ENCODE measurements at regions not wholly inside any gene's neighbourhood (a gene's known extent, or its start where the extent isn't known, plus 50 kb on each side); places are given as distances from the start of the nearest gene placed in this dataset.

DNA sequence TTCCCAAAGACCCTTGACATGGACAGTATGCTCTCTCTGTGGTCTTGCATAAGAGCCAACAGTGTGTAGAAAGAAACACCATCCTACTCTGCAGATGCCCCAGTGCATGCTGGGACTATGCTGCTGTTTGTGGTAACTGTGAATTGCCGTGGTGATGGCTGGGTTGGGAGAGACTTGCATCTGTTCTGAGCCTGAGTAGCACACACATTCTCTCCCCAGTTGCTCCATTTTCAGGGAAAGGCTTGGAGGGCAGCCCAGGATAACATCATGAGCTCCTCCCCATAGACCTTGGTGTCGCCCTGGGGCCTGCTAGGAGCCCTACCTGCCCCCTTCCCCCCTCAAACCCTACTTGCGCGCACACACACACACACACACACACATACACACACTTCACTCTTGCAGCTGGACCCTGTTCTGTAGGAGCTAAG, 120.9 kb upstream of the IPO9 start:
- DNase-seq (ENCODE audit: low read depth in 2 of 2): no peak

DNA sequence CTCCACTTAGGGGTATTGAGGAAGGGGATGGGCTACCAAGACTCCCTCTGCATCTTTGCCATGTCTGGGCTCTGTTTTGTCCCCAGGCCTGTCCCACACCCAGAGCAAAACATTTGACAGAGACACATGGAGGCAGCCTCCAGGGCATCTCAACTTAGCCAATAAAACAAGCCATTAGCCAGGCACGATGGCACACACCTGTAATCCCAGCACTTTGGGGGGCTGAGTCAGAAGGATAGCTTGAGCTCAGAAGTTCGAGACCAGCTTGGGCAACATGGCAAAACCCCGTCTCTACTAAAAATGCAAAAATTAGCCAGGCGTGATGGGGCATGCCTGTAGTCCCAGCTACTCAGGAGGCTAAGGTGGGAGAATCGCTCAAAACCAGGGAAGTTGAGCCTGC, 120.3 kb upstream of the IPO9 start:
- DNase-seq (ENCODE audit: low read depth in 2 of 2): no peak

- DNase-seq (ENCODE audit: low read depth in 2 of 2): peak; percentile 45 to 57
Measured at GRCh38 chr1:201709564-201710295, 119.2 kb upstream of the IPO9 start.

DNA sequence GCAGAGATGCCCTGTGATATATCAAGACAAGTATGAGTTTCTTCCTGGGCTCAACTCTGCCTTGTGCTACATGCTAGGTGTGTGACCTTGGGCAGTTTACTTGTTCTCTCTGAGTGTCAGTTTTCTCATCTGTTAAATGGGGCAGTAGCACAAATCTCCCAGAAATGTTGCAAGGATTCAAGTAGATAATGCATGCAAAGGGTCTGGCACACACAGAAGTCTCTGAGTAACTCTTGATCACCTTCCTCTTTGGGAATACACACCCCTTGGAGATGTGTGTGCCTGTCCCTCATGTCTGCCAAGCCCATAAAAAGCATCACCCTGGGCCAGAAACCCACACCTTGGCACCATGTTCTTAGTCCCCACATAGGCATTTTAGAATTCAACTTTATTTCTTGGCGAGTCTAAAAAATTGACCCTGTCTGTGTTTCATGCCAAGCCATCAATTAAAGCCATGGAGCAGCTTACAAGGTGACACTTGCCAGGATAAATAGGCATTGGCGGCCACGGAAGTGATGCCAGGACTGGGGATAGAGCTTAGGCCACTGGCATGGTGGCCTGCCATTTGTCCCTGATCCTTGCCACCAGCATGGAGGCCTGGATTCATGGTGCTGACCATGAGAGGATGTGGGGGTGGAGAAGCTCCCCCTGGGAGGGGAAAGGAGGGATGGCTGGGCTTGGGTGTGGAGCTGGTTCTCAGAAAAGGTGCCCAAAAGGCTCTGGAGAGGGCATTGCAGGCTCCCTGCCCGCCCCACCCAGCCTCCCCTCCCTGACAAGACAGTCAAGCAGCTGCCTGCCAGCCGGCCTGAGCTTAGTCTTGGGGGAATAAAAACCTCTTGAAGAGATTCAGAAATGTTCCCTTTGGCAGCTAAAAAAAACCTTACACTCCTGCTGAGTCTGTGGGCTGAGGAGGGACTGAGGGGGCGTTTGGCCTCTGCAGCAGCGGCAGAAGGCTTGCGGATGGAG, 118.0 kb upstream of the IPO9 start:
- DNase-seq (ENCODE audit: low read depth in 2 of 2): no peak

DNA sequence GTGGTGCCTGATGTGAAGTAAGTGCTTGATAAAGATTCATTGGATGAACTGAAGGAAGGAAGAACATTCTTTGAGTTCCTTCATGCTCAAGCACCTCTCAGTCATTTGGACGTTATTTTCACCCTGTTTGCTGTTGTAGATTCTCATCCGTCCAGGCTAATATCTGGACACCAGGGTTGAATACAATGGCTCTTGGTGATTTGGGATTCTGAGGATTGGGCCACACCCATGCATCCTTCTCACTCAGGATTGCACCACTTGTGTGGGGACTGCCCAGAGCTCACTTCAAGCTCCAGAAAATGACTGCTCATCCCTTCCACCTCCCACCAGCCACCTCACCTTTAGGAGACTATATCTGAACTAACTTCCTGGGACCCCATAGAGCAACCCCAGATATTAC, 117.1 kb upstream of the IPO9 start:
- no peak for DNase-seq (ENCODE audit: low read depth in 2 of 2)

GRCh38 chr1:201712387-201713085, 116.4 kb upstream of the IPO9 start:
- DNase-seq (ENCODE audit: low read depth in 2 of 2): no peak

DNA sequence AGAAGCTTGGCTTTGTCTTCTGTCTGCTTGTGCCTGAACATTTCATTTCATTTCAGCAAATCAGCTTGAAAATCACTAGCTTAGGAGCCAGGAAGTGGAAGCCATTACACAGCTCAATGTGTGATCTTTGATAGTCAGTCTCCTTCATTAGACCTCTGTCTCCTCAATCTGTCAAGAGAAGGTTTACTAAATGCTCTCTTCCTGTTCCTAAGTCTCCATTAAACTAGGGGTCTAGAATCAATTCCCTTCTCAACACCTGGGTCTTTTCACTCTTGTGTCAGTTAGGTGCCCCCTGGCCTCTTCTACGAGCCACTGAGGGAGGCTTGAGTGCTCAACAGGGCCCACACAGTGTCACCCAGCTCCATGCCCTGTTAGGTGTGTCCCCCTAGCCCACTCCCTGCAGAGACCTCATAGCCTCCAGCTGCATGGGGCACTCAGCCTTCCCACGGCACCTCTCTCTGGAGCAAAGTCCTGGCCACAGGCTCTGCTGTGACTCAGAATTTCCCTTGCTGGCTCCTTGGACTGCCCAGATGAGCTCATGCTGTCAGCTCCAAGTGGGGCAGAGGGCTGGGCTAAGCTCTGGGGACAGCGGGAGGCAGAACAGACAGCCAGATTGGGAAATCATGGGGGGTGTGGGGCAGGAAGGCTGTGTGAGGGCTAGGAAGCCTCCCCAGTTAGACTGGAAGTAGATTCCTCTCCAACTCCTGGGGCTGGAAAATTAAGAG, 115.7 kb upstream of the IPO9 start:
- DNase-seq (ENCODE audit: low read depth in 2 of 2): no peak

- DNase-seq (ENCODE audit: low read depth in 2 of 2): no peak
Measured at GRCh38 chr1:201714542-201715329, 114.2 kb upstream of the IPO9 start.

- no peak for DNase-seq (ENCODE audit: low read depth in 2 of 2)
Measured at GRCh38 chr1:201715351-201715750, 113.6 kb upstream of the IPO9 start.

GRCh38 chr1:201715801-201716741, 112.9 kb upstream of the IPO9 start:
- DNase-seq (ENCODE audit: low read depth in 2 of 2): no peak

GRCh38 chr1:201716742-201717135, 112.2 kb upstream of the IPO9 start:
- no peak for DNase-seq (ENCODE audit: low read depth in 2 of 2)

GRCh38 chr1:201717286-201717685, 111.7 kb upstream of the IPO9 start:
- DNase-seq (ENCODE audit: low read depth in 2 of 2): no peak

- DNase-seq (ENCODE audit: low read depth in 2 of 2): no peak
Measured at GRCh38 chr1:201718346-201719202, 110.4 kb upstream of the IPO9 start.

DNA sequence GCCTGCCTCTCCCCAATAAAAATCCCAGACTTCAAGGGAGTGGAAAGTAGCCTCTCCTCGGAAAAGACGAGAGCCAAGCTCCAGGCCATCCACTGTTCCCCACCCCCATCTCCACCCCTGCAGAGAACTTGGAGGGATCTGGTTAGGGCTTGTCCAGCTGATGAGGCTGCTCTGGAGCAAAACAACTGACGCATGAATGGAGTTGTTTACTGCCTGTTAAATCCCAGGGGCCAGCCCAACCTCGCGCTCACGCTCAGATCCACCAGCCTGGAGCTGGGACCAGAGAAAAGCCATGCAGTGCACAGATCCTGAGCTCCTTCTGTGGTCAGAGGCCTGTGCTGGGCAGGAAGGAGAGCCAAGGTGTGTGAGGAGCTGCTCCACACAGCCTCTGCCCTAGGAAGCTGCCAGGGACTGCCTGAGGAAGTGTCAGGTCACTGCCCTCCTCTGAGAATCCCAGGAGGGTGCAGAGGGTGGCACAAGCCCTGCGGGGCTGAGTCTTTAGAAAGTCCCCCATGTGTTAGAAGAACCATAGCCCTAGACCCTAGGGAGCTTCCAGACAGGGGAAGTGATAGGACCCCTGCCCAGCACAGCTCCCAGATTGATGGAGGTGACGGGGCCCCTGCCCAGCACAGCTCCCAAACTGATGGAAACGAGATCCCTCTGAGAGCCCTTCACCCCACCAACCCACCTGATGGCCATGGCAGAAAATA, 109.0 kb upstream of the IPO9 start:
- no peak for DNase-seq (ENCODE audit: low read depth in 2 of 2)

GRCh38 chr1:201720522-201720844, 108.5 kb upstream of the IPO9 start:
- DNase-seq (ENCODE audit: low read depth in 2 of 2): no peak

DNA sequence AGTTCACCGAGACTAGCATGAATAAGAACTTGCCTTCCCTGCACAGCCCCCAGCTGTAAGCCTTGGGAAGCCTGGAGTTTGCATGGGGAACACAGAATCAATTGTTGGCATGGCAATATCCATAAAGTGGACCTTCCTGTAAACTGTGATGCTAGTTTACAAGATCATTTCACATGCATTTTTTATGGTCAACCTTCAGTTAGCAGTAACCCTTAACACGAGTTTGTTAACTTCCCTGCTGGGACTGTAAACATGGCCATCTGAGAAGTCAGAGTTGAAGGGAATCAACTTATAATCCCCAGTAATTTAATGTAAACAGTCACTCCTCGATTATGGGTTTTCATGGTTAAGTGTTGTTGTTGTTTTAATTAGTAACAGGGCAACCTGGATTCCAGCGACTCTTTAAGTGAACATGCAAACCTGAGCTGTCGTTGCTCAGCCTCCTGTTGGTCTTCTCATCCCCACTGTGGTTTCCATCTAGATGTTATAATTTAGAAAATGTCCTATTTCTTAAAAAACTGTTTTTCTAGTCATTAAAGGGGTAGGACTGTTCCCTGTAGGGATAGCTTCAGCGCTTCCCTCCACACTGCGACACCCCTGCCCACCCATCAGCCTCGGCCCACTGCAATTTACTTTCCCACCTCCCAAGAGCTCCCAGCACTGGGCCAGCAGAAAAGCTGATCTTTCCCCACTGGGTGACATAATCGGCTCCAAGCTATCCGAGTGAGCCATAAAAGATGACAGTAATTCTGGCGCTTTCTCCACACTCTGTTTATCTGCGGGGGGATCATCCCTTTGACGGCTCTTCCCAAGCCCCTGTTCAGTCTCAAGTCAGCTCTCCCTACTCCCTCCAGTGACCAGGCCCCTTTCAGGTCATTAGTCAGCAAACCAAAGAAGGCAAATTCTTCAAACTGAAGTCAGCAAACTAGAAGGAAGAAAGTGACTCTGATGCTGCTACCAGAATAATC, 107.6 kb upstream of the IPO9 start:
- no peak for DNase-seq (ENCODE audit: low read depth in 2 of 2)

Measured in stimulated activated CD4-positive, alpha-beta T cell treated with anti-CD3 and anti-CD28 coated beads, Interleukin-4, amount 100 ng/mL, for 48 hours (primary cell).